HCT116 (cell line): ENCODE measurements at regions not wholly inside any gene's neighbourhood (a gene's known extent, or its start where the extent isn't known, plus 50 kb on each side); places are given as distances from the start of the nearest gene placed in this dataset.

ENCODE experiments used
- ATAC-seq: fragments of 200-7000 bp; cut with Tn5 transposase; 2 replicates; pipeline ENCODE4 v1.9.1; 2020; ENCODE audit warnings: mild to moderate bottlenecking, moderate library complexity
- BruUV-seq: library from RNA; stranded (reverse); fragments of 400-500 nt; replicated peaks from 2 replicates; lab custom pipeline; 2021; lab: Mats Ljungman, UMichigan
- CTCF ChIA-PET: fragments of 300-600 bp; sonication (Branson Sonifier 250); formaldehyde crosslinking; loops from one replicate; lab custom pipeline; 2021; ENCODE audit warnings: antibody characterized with exemption; lab: Charles Lee
- POLR2A ChIA-PET: fragments of 300-600, 350-600 bp; sonication (Branson Sonifier 250); formaldehyde crosslinking; loops from one replicate; lab custom pipeline; 2021; ENCODE audit warnings: antibody characterized with exemption; lab: Charles Lee
- RAD21 ChIA-PET, 2 experiments: fragments of 300-600 bp; sonication (Branson Sonifier 250); formaldehyde crosslinking; loops; one replicate each; lab custom pipeline; 2023; ENCODE audit warnings: low total read pairs in 2 of 2; ENCODE audit not compliant: uncharacterized antibody in 2 of 2, unreplicated experiment in 2 of 2, low non-redundant PET in 1 of 2; lab: Charles Lee
- DNase-seq: peaks from one replicate; pipeline ENCODE4 v3.0.0-alpha.2; 2010; ENCODE audit warnings: low read depth, low spot score
- H2AFZ ChIP-seq: fragments of 200-600 bp; shearing (Covaris generic), sonication (generic); 2 replicates; pipeline ENCODE4 v1.6.1; 2017; ENCODE audit warnings: low read depth, mixed run types, mixed read lengths, antibody characterized with exemption, low read length; ENCODE audit not compliant: poor library complexity, severe bottlenecking
- H3K27ac ChIP-seq: 2 replicates; pipeline ENCODE4 v1.5.1; 2012; ENCODE audit warnings: low read depth, low read length
- H3K27me3 ChIP-seq: fragments of 200-600 bp; sonication (generic); 2 replicates; pipeline ENCODE4 v1.6.1; 2016; ENCODE audit warnings: mixed run types, low read length, mixed read lengths; ENCODE audit not compliant: insufficient read depth
- H3K36me3 ChIP-seq, 2 experiments: fragments of 200-500 bp in 1 of 2; fragments of 200-600 bp in 1 of 2; sonication (Bioruptor generic) in 1 of 2; sonication (generic) in 1 of 2; 2 replicates each; pipeline versions ENCODE4 v1.5.1 to v1.6.1; 2014 to 2016; ENCODE audit warnings: low read length in 2 of 2, inconsistent platforms in 1 of 2, mixed read lengths in 1 of 2, mixed run types in 1 of 2; ENCODE audit not compliant: insufficient read depth in 2 of 2, control insufficient read depth in 1 of 2
- H3K4me1 ChIP-seq, 2 experiments: fragments of 200-600 bp in 1 of 2; sonication (generic) in 1 of 2; 2 replicates each; pipeline versions ENCODE4 v1.5.1 to v1.6.1; 2012 to 2017; ENCODE audit warnings: low read length in 2 of 2, inconsistent platforms in 1 of 2, mild to moderate bottlenecking in 1 of 2, mixed read lengths in 1 of 2, mixed run types in 1 of 2, moderate library complexity in 1 of 2; ENCODE audit not compliant: insufficient read depth in 2 of 2, control insufficient read depth in 1 of 2
- H3K4me2 ChIP-seq: fragments of 200-600 bp; sonication (generic); 2 replicates; pipeline ENCODE4 v1.6.1; 2017; ENCODE audit warnings: mixed run types, low read length, mixed read lengths
- H3K4me3 ChIP-seq, 2 experiments: fragments of 200-600 bp in 1 of 2; sonication (generic) in 1 of 2; replicated peaks in 1 of 2; 2 replicates each; pipeline ENCODE4 v1.5.1; 2011 to 2016; ENCODE audit warnings: low read length in 2 of 2, control low read depth in 1 of 2, low read depth in 1 of 2, mild to moderate bottlenecking in 1 of 2, mixed read lengths in 1 of 2, mixed run types in 1 of 2
- H3K79me2 ChIP-seq: fragments of 200-600 bp; sonication (generic); 2 replicates; pipeline ENCODE4 v1.6.1; 2017; ENCODE audit warnings: mild to moderate bottlenecking, mixed run types, low read length, moderate library complexity, mixed read lengths; ENCODE audit not compliant: insufficient read depth
- H3K9ac ChIP-seq: fragments of 200-600 bp; sonication (generic); 2 replicates; pipeline ENCODE4 v1.6.1; 2016; ENCODE audit warnings: low read length, mixed read lengths
- H3K9me2 ChIP-seq: fragments of 200-600 bp; sonication (generic), shearing (Covaris generic); 2 replicates; pipeline ENCODE4 v1.6.1; 2017; ENCODE audit warnings: mixed run types, mild to moderate bottlenecking, moderate library complexity; ENCODE audit not compliant: insufficient read depth
- H3K9me3 ChIP-seq, 2 experiments: fragments of 200-500 bp in 1 of 2; fragments of 200-600 bp in 1 of 2; sonication (Bioruptor generic) in 1 of 2; sonication (generic) in 1 of 2; 2 replicates each; pipeline ENCODE4 v1.6.1; 2014 to 2017; ENCODE audit warnings: low read length in 2 of 2, mixed read lengths in 2 of 2, inconsistent platforms in 1 of 2, low read depth in 1 of 2, mild to moderate bottlenecking in 1 of 2, mixed run types in 1 of 2, moderate library complexity in 1 of 2; ENCODE audit not compliant: control insufficient read depth in 1 of 2, insufficient read depth in 1 of 2
- H4K20me1 ChIP-seq: fragments of 200-600 bp; sonication (generic), shearing (Covaris generic); 2 replicates; pipeline ENCODE4 v1.6.1; 2017; ENCODE audit warnings: mixed run types, mild to moderate bottlenecking, moderate library complexity; ENCODE audit not compliant: insufficient read depth
- FOSL1 ChIP-seq: IDR thresholded peaks from 2 replicates; pipeline ENCODE4 v1.6.1; 2012; ENCODE audit warnings: low read depth
- MAX ChIP-seq: IDR thresholded peaks from 2 replicates; pipeline ENCODE4 v1.6.1; 2012
- POLR2A ChIP-seq: IDR thresholded peaks from 2 replicates; pipeline ENCODE4 v1.7.0; 2011; ENCODE audit warnings: borderline replicate concordance; ENCODE audit not compliant: insufficient read depth, insufficient read length; ENCODE audit errors: extremely low read depth
- REST ChIP-seq: IDR thresholded peaks from 2 replicates; pipeline ENCODE4 v1.6.1; 2012; ENCODE audit warnings: low read depth
- TCF7L2 ChIP-seq: IDR thresholded peaks from 2 replicates; pipeline ENCODE4 v1.7.0; 2011; ENCODE audit warnings: borderline replicate concordance, inconsistent platforms; ENCODE audit not compliant: insufficient read depth, insufficient read length; ENCODE audit errors: extremely low read depth
- intact Hi-C: fragments of 100-400 bp; cut with micrococcal nuclease; formaldehyde crosslinking; loops from 2 replicates; pipeline ENCODE4 v1.10.0; 2022
- TF ChIP-seq, protein P1 (sequence below): IDR thresholded peaks from 2 replicates; pipeline ENCODE4 v1.6.1; 2011; ENCODE audit warnings: mild to moderate bottlenecking, low read length, moderate library complexity; ENCODE audit not compliant: insufficient replicate concordance; ENCODE audit errors: extremely low read depth

GRCh38 chr12:124666722-124667259 lies 99.4 kb upstream of the NCOR2 start:
- Histone ChIP-seq H3K27ac (no peak overlapping the region), H3K27me3 (no peaks in the 10 kb centered on the region), H3K4me1 (no peaks in the 10 kb centered on the region), H4K20me1 (no peaks in the 10 kb centered on the region), H3K9me2 (no peaks in the 10 kb centered on the region), H2AFZ (no peak overlapping the region), H3K9ac (no peak overlapping the region), H3K36me3 (no peaks in the 10 kb centered on the region), H3K9me3 (peaks cover 0 to 3% of the 10 kb centered on the region in 2 experiments; a peak in 1 of 4 replicates), H3K4me2 (no peak overlapping the region), H3K4me3 (no peak overlapping the region), H3K79me2 (no peaks in the 10 kb centered on the region)
- RAD21 ChIA-PET: no interaction called here
- no peak for DNase-seq
- POLR2A ChIA-PET: no interaction called here
- BruUV-seq: no TSS peak
- ATAC-seq: no peak
- CTCF ChIA-PET: no interaction called here
- intact Hi-C loops: no loop called here
- TF ChIP-seq MAX (no peak), REST (no peak), TCF7L2 (no peak), FOSL1 (no peak), POLR2A (no peak)
- TF ChIP-seq, protein P1, sequence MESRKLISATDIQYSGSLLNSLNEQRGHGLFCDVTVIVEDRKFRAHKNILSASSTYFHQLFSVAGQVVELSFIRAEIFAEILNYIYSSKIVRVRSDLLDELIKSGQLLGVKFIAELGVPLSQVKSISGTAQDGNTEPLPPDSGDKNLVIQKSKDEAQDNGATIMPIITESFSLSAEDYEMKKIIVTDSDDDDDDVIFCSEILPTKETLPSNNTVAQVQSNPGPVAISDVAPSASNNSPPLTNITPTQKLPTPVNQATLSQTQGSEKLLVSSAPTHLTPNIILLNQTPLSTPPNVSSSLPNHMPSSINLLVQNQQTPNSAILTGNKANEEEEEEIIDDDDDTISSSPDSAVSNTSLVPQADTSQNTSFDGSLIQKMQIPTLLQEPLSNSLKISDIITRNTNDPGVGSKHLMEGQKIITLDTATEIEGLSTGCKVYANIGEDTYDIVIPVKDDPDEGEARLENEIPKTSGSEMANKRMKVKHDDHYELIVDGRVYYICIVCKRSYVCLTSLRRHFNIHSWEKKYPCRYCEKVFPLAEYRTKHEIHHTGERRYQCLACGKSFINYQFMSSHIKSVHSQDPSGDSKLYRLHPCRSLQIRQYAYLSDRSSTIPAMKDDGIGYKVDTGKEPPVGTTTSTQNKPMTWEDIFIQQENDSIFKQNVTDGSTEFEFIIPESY: no peak
